IMR-90 (cell line): ENCODE measurements at regions not wholly inside any gene's neighbourhood (a gene's known extent, or its start where the extent isn't known, plus 50 kb on each side); places are given as distances from the start of the nearest gene placed in this dataset.

ENCODE experiments used
- ATAC-seq: fragments of 200-7000 bp; cut with Tn5 transposase; 2 replicates; pipeline ENCODE4 v1.9.1; 2020; ENCODE audit warnings: low read depth, mild to moderate bottlenecking, moderate library complexity
- BruUV-seq: library from RNA; stranded (reverse); fragments of 400-500 nt; replicated peaks from 2 replicates; lab custom pipeline; 2021; lab: Mats Ljungman, UMichigan
- CTCF ChIA-PET: fragments of 300-600 bp; formaldehyde crosslinking; extraction: SDS; loops from one replicate; lab custom pipeline; 2021; ENCODE audit warnings: antibody characterized with exemption; lab: Yijun Ruan, JAX
- POLR2A ChIA-PET: fragments of 300-600 bp; sonication (Branson Sonifier 250); formaldehyde crosslinking; loops from one replicate; lab custom pipeline; 2022; ENCODE audit warnings: antibody characterized with exemption; ENCODE audit not compliant: unreplicated experiment; lab: Charles Lee
- DNase-seq: peaks from one replicate; pipeline ENCODE4 v3.0.0; 2013
- H2AFZ ChIP-seq: replicated peaks from 2 replicates; pipeline ENCODE3; 2013; ENCODE audit warnings: low read length, mild to moderate bottlenecking; ENCODE audit not compliant: poor library complexity
- H2AK5ac ChIP-seq: 2 replicates; pipeline ENCODE4 v1.6.1; 2013; ENCODE audit warnings: low read depth, low read length, inconsistent platforms
- H2AK9ac ChIP-seq: replicated peaks from 2 replicates; pipeline ENCODE3; 2013; ENCODE audit warnings: mild to moderate bottlenecking, low read depth, low read length, moderate library complexity; ENCODE audit not compliant: poor library complexity
- H2BK120ac ChIP-seq: 2 replicates; pipeline ENCODE4 v1.6.1; 2013; ENCODE audit warnings: low read depth, low read length, inconsistent platforms
- H2BK15ac ChIP-seq: 3 replicates; pipeline ENCODE4 v1.6.1; 2013; ENCODE audit warnings: low read depth, low read length, inconsistent platforms
- H2BK20ac ChIP-seq: 2 replicates; pipeline ENCODE4 v1.6.1; 2013; ENCODE audit warnings: low read depth, mild to moderate bottlenecking, inconsistent platforms, low read length, moderate library complexity
- H2BK5ac ChIP-seq: 2 replicates; pipeline ENCODE4 v1.6.1; 2013; ENCODE audit warnings: mild to moderate bottlenecking, low read depth, low read length, inconsistent platforms; ENCODE audit not compliant: poor library complexity, severe bottlenecking
- H3K14ac ChIP-seq: replicated peaks from 2 replicates; pipeline ENCODE4 v1.6.1; 2013; ENCODE audit warnings: low read depth, low read length, inconsistent platforms
- H3K18ac ChIP-seq: 2 replicates; pipeline ENCODE4 v1.6.1; 2013; ENCODE audit warnings: low read depth, low read length, control low read depth
- H3K23ac ChIP-seq: 2 replicates; pipeline ENCODE4 v1.6.1; 2013; ENCODE audit warnings: low read depth, low read length, inconsistent platforms
- H3K27ac ChIP-seq: 2 replicates; pipeline ENCODE4 v1.5.1; 2013; ENCODE audit warnings: mild to moderate bottlenecking, control low read depth, low read length; ENCODE audit not compliant: insufficient read depth
- H3K27me3 ChIP-seq: 2 replicates; pipeline ENCODE4 v1.6.1; 2013; ENCODE audit warnings: low read length; ENCODE audit not compliant: control insufficient read depth, insufficient read depth
- H3K36me3 ChIP-seq: 2 replicates; pipeline ENCODE4 v1.6.1; 2013; ENCODE audit warnings: low read length, mixed read lengths; ENCODE audit not compliant: control insufficient read depth, insufficient read depth
- H3K4ac ChIP-seq: 2 replicates; pipeline ENCODE4 v1.6.1; 2013; ENCODE audit warnings: low read depth, low read length, inconsistent platforms
- H3K4me1 ChIP-seq: 2 replicates; pipeline ENCODE4 v1.6.1; 2013; ENCODE audit warnings: low read length, mixed read lengths; ENCODE audit not compliant: control insufficient read depth, insufficient read depth
- H3K4me2 ChIP-seq: 2 replicates; pipeline ENCODE4 v1.6.1; 2013; ENCODE audit warnings: low read depth, mild to moderate bottlenecking, control low read depth, low read length, moderate library complexity
- H3K4me3 ChIP-seq: 2 replicates; pipeline ENCODE4 v1.5.1; 2013; ENCODE audit warnings: low read depth, mild to moderate bottlenecking, control low read depth, low read length, moderate library complexity; ENCODE audit not compliant: insufficient read depth
- H3K56ac ChIP-seq: 2 replicates; pipeline ENCODE4 v1.6.1; 2013; ENCODE audit warnings: low read length, inconsistent platforms; ENCODE audit not compliant: insufficient read depth; ENCODE audit errors: extremely low read depth
- H3K79me1 ChIP-seq, 2 experiments: 2 replicates each; pipeline ENCODE4 v1.6.1; 2013; ENCODE audit warnings: low read length in 2 of 2, inconsistent platforms in 1 of 2, low read depth in 1 of 2
- H3K9ac ChIP-seq: 2 replicates; pipeline ENCODE4 v1.6.1; 2013; ENCODE audit warnings: low read depth, low read length, control low read depth
- H3K9me1 ChIP-seq: 2 replicates; pipeline ENCODE4 v1.6.1; 2013; ENCODE audit warnings: low read length, inconsistent platforms; ENCODE audit not compliant: insufficient read depth
- H3K9me3 ChIP-seq: 2 replicates; pipeline ENCODE4 v1.6.1; 2013; ENCODE audit warnings: low read length; ENCODE audit not compliant: control insufficient read depth, insufficient read depth
- H4K20me1 ChIP-seq: 2 replicates; pipeline ENCODE4 v1.6.1; 2013; ENCODE audit warnings: low read length, inconsistent platforms; ENCODE audit not compliant: insufficient read depth
- H4K5ac ChIP-seq: 2 replicates; pipeline ENCODE4 v1.6.1; 2013; ENCODE audit warnings: mild to moderate bottlenecking, low read depth, low read length, control low read depth
- H4K8ac ChIP-seq, 2 experiments: 2 replicates each; pipeline ENCODE4 v1.6.1; 2013; ENCODE audit warnings: low read depth in 2 of 2, low read length in 2 of 2, control low read depth in 1 of 2, inconsistent platforms in 1 of 2
- H4K91ac ChIP-seq: 2 replicates; pipeline ENCODE4 v1.6.1; 2013; ENCODE audit warnings: low read depth, low read length, inconsistent platforms; ENCODE audit not compliant: insufficient read depth
- BHLHE40 ChIP-seq: fragments of 150-350 bp; IDR thresholded peaks from 2 replicates; pipeline ENCODE4 v1.6.1; 2016; ENCODE audit warnings: mild to moderate bottlenecking, low read depth, low read length
- CEBPB ChIP-seq: IDR thresholded peaks from 2 replicates; pipeline ENCODE4 v1.6.1; 2012; ENCODE audit warnings: low read depth, low read length, improper control_type of control experiment
- FOS ChIP-seq: fragments of 150-350 bp; IDR thresholded peaks from 2 replicates; pipeline ENCODE4 v1.6.1; 2016; ENCODE audit warnings: low read depth, low read length
- MAFK ChIP-seq: IDR thresholded peaks from 2 replicates; pipeline ENCODE4 v1.6.1; 2012; ENCODE audit warnings: low read depth, low read length, improper control_type of control experiment
- MAZ ChIP-seq: IDR thresholded peaks from 2 replicates; pipeline ENCODE4 v1.6.1; 2012; ENCODE audit warnings: low read depth, mild to moderate bottlenecking, low read length, improper control_type of control experiment, moderate library complexity, borderline replicate concordance
- POLR2A ChIP-seq: IDR thresholded peaks from 2 replicates; pipeline ENCODE4 v1.6.1; 2012; ENCODE audit warnings: mild to moderate bottlenecking, low read depth, low read length
- RFX5 ChIP-seq: IDR thresholded peaks from 2 replicates; pipeline ENCODE4 v1.8.0; 2012; ENCODE audit warnings: low read depth, mild to moderate bottlenecking, low read length, moderate library complexity
- WGBS, 2 experiments: methylation state at CpG; one replicate each; pipeline versions ENCODE4 v1.1.5 to v1.1.7; 2013; ENCODE audit warnings: missing lambda C conversion rate in 2 of 2; ENCODE audit not compliant: insufficient read length in 1 of 2; ENCODE audit errors: extremely low coverage in 2 of 2; 5-methylcytosine and 5-hydroxymethylcytosine counted together
- dilution Hi-C: fragments of 300-500 bp; cut with HindIII; formaldehyde crosslinking; loops from one replicate; pipeline ENCODE4 v1.14.3; 2018; ENCODE audit warnings: low sequenced_read_pairs; ENCODE audit not compliant: unreplicated experiment
- in situ Hi-C: fragments of 300-500 bp; cut with MboI; formaldehyde crosslinking; loops from 3 replicates; pipeline ENCODE4 v1.14.3; 2019; ENCODE audit warnings: low sequenced_read_pairs, inconsistent platforms, mixed read lengths
- intact Hi-C: fragments of 100-400 bp; cut with micrococcal nuclease; formaldehyde crosslinking; loops from 2 replicates; pipeline ENCODE4 v1.10.0; 2022
- TF ChIP-seq, protein P1 (sequence below): fragments of 150-350 bp; IDR thresholded peaks from 2 replicates; pipeline ENCODE4 v1.6.1; 2017; ENCODE audit warnings: mild to moderate bottlenecking, antibody characterized with exemption, low read length, low read depth
- TF ChIP-seq, protein P2 (sequence below): conservative IDR thresholded peaks from 2 replicates; pipeline ENCODE4 v1.5.1; 2012; ENCODE audit warnings: mild to moderate bottlenecking, low read depth, low read length, improper control_type of control experiment

DNA sequence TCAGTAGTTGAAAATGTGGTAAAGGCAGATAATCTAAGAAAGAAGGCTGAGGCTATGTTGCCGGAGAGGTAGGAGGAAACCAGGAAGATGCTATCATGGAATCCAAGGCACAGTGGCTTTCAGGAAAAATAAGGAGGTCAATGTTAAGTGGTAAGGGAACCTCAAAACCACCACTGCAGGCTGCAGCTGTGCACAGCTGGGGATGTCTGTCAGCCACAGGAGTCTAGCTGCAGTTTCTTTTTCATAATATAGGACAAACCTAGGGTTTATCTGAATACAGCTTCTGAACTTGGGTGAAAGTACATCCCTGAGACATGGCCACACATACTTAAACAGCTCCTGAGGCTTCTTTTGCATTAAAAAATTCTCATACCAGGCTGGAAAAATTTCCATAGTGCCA, 93.9 kb downstream of the SLC5A7 start:
- Histone ChIP-seq H4K5ac (no peak overlapping the region), H3K56ac (no peak overlapping the region), H2BK5ac (no peak overlapping the region), H3K9me3 (no peaks in the 10 kb centered on the region; the same call in 1 of the 2 replicates), H3K79me1 (no peaks in the 10 kb centered on the region), H3K27me3 (no peaks in the 10 kb centered on the region), H3K27ac (no peak overlapping the region), H2AK9ac (no peak overlapping the region), H3K18ac (no peak overlapping the region), H4K20me1 (no peaks in the 10 kb centered on the region), H3K14ac (no peak overlapping the region), H3K9ac (no peak overlapping the region), H4K91ac (no peak overlapping the region), H3K36me3 (no peaks in the 10 kb centered on the region), H3K23ac (no peak overlapping the region), H2BK120ac (no peak overlapping the region), H3K4ac (no peak overlapping the region), H3K4me1 (no peaks in the 10 kb centered on the region), H2AFZ (no peak overlapping the region), H3K9me1 (0 out of 2 replicates have a peak, but pooled peaks cover 3% of the 10 kb centered on the region), H3K4me2 (no peak overlapping the region), H3K4me3 (no peak overlapping the region), H2BK15ac (no peak overlapping the region), H2BK20ac (no peak overlapping the region), H2AK5ac (no peak overlapping the region), H4K8ac (no peak overlapping the region)
- WGBS, 2 experiments, result no CpG with 5 or more reads among the region's 1 CpG
- CTCF ChIA-PET, result no interaction called here
- POLR2A ChIA-PET, result no interaction called here
- DNase-seq (no peak), ATAC-seq (no peak)
- no TSS peak for BruUV-seq
- TF ChIP-seq CEBPB, result no peak
- TF ChIP-seq POLR2A, result no peak
- no peak for TF ChIP-seq RFX5
- TF ChIP-seq MAZ, result no peak
- no peak for TF ChIP-seq BHLHE40
- no peak for TF ChIP-seq MAFK
- TF ChIP-seq FOS, result no peak
- TF ChIP-seq, protein P1, sequence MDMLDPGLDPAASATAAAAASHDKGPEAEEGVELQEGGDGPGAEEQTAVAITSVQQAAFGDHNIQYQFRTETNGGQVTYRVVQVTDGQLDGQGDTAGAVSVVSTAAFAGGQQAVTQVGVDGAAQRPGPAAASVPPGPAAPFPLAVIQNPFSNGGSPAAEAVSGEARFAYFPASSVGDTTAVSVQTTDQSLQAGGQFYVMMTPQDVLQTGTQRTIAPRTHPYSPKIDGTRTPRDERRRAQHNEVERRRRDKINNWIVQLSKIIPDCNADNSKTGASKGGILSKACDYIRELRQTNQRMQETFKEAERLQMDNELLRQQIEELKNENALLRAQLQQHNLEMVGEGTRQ, result no peak
- TF ChIP-seq, protein P2, sequence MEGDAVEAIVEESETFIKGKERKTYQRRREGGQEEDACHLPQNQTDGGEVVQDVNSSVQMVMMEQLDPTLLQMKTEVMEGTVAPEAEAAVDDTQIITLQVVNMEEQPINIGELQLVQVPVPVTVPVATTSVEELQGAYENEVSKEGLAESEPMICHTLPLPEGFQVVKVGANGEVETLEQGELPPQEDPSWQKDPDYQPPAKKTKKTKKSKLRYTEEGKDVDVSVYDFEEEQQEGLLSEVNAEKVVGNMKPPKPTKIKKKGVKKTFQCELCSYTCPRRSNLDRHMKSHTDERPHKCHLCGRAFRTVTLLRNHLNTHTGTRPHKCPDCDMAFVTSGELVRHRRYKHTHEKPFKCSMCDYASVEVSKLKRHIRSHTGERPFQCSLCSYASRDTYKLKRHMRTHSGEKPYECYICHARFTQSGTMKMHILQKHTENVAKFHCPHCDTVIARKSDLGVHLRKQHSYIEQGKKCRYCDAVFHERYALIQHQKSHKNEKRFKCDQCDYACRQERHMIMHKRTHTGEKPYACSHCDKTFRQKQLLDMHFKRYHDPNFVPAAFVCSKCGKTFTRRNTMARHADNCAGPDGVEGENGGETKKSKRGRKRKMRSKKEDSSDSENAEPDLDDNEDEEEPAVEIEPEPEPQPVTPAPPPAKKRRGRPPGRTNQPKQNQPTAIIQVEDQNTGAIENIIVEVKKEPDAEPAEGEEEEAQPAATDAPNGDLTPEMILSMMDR, result no peak
- in situ Hi-C loops, result no loop called here
- intact Hi-C loops, result no loop called here
- dilution Hi-C loops, result no loop called here
